ENCODE measurements at regions not wholly inside any gene's neighbourhood (a gene's known extent, or its start where the extent isn't known, plus 50 kb on each side); places are given as distances from the start of the nearest gene placed in this dataset.

GRCh38 chr1:29397256-29397590 lies 160.9 kb downstream of the PTPRU start:
- Histone ChIP-seq H3K4me3 (no peak overlapping the region), H3K27ac (no peak overlapping the region), H3K9me3 (0 out of 3 replicates have a peak, but pooled peaks cover 3% of the 10 kb centered on the region), H3K4me1 (no peaks in the 10 kb centered on the region), H3K4me2 (no peak overlapping the region)
- ATAC-seq = no peak
- FAIRE-seq = no peak
- ChIA-PET POLR2A (no interaction called here), CTCF (no interaction called here)
- no peak for DNase-seq (ENCODE audit: low read depth in 1 of 2, low spot score in 1 of 2)
- no peak for TF ChIP-seq GATA3 (IDR thresholded peaks at IDR 0.05; ENCODE audit: borderline replicate concordance)
- 0% methylated on average over 1 of the region's 1 CpG for WGBS (ENCODE audit: missing lambda C conversion rate)

- ChIA-PET POLR2A (no interaction called here), CTCF (no interaction called here)
- DNase-seq (ENCODE audit: low read depth in 1 of 2, low spot score in 1 of 2) = no peak
These were observed 160.3 kb downstream of the PTPRU start for GRCh38 chr1:29396438-29397255.

GRCh38 chr1:29395736-29396437 lies 159.6 kb downstream of the PTPRU start:
- no peak overlapping the region for H3K27ac ChIP-seq
- no CpG with 5 or more reads among the region's 5 CpGs for WGBS (ENCODE audit: missing lambda C conversion rate)
- no peak overlapping the region for H3K4me2 ChIP-seq
- FAIRE-seq (no peak), DNase-seq (ENCODE audit: low read depth in 1 of 2, low spot score in 1 of 2) (no peak), ATAC-seq (no peak)
- ChIA-PET POLR2A (no interaction called here), CTCF (interaction anchor here (0.7 kb wide), 1 partner anchor 10 kb away, joined by 3 read pairs; no protein-coding TSS in a partner anchor)
- no peaks in the 10 kb centered on the region for H3K4me1 ChIP-seq
- TF ChIP-seq ZFP36 (IDR thresholded peaks at IDR 0.05; ENCODE audit: borderline replicate concordance, partially characterized antibody) (no peak), ESRRA (IDR thresholded peaks at IDR 0.05; ENCODE audit: borderline replicate concordance, low read length) (no peak), CHD2 (IDR thresholded peaks at IDR 0.05; ENCODE audit: low read length, partially characterized antibody) (no peak), POLR2AphosphoS2 (conservative IDR thresholded peaks at IDR 0.05; ENCODE audit: low read length) (no peak), EHMT2 (IDR thresholded peaks at IDR 0.05; ENCODE audit: low read depth) (no peak), PHF8 (IDR thresholded peaks at IDR 0.05; ENCODE audit: borderline replicate concordance, low read depth) (no peak), JUNB (IDR thresholded peaks at IDR 0.05) (no peak), HDAC2 (IDR thresholded peaks at IDR 0.05) (no peak)
- H3K4me3 ChIP-seq = no peak overlapping the region
- H3K9me3 ChIP-seq = 0 out of 3 replicates have a peak, but pooled peaks cover 3% of the 10 kb centered on the region

More at GRCh38 chr1:29396438-29397255, 160.3 kb downstream of the PTPRU start:
- no peak overlapping the region for H3K4me3 ChIP-seq
- no peak overlapping the region for H3K27ac ChIP-seq
- no peak for TF ChIP-seq E2F6 (IDR thresholded peaks at IDR 0.05; ENCODE audit: borderline replicate concordance, low read depth)
- no peak for TF ChIP-seq ZC3H11A (IDR thresholded peaks at IDR 0.05)
- TF ChIP-seq EHF (CRISPR knock-in tag; IDR thresholded peaks at IDR 0.05) = no peak
- TF ChIP-seq HES2 (IDR thresholded peaks at IDR 0.05) = no peak
- no peak for TF ChIP-seq TP53 (CRISPR knock-in tag; IDR thresholded peaks at IDR 0.05)
- no peak for TF ChIP-seq EP300 (IDR thresholded peaks at IDR 0.05)
- H3K4me1 ChIP-seq = no peaks in the 10 kb centered on the region
- no peak for ATAC-seq
- 0 out of 3 replicates have a peak, but pooled peaks cover 3% of the 10 kb centered on the region for H3K9me3 ChIP-seq
- FAIRE-seq = no peak
- WGBS (ENCODE audit: missing lambda C conversion rate) = 32% methylated on average over 8 of the region's 10 CpGs
- H3K4me2 ChIP-seq = no peak overlapping the region

GRCh38 chr1:29394521-29395225 lies 158.4 kb downstream of the PTPRU start:
- FAIRE-seq = no peak
- no peak overlapping the region for H3K27ac ChIP-seq
- H3K9me3 ChIP-seq = 0 out of 3 replicates have a peak, but pooled peaks cover 3% of the 10 kb centered on the region
- WGBS (ENCODE audit: missing lambda C conversion rate) = 56% methylated on average over 6 of the region's 9 CpGs
- TF ChIP-seq HOXB13 (CRISPR knock-in tag; IDR thresholded peaks at IDR 0.05; ENCODE audit: low read depth) = no peak
- no peak for TF ChIP-seq GATA3 (IDR thresholded peaks at IDR 0.05; ENCODE audit: borderline replicate concordance)
- TF ChIP-seq KDM1A (IDR thresholded peaks at IDR 0.05; ENCODE audit: low read depth) = no peak
- H3K4me1 ChIP-seq = no peaks in the 10 kb centered on the region
- ATAC-seq = no peak
- ChIA-PET POLR2A (no interaction called here), CTCF (no interaction called here)
- no peak for DNase-seq (ENCODE audit: low read depth in 1 of 2, low spot score in 1 of 2)
- no peak overlapping the region for H3K4me2 ChIP-seq
- no peak overlapping the region for H3K4me3 ChIP-seq
